MM.1S (cell line): ENCODE measurements at regions not wholly inside any gene's neighbourhood (a gene's known extent, or its start where the extent isn't known, plus 50 kb on each side); places are given as distances from the start of the nearest gene placed in this dataset.

Experiments
- CTCF ChIP-seq: fragments of 300-600 bp; sonication (generic); IDR thresholded peaks from 2 replicates; pipeline ENCODE4 v1.5.1; 2016; ENCODE audit warnings: antibody characterized with exemption, low read length, mixed read lengths
- EZH2 ChIP-seq: fragments of 300-600 bp; sonication (generic); optimal IDR thresholded peaks from 2 replicates; pipeline ENCODE3; 2017; ENCODE audit warnings: low read depth, mild to moderate bottlenecking, antibody characterized with exemption, low read length, mixed read lengths
- EZH2phosphoT487 ChIP-seq: fragments of 300-600 bp; sonication (generic); IDR thresholded peaks from 2 replicates; pipeline ENCODE4 v1.6.1; 2018; ENCODE audit warnings: antibody characterized with exemption, low read length

- TF ChIP-seq CTCF (no peak), EZH2phosphoT487 (no peak), EZH2 (no peak)
Observed at GRCh38 chr2:155703048-155703447, 629.5 kb downstream of the NR4A2 start.
